ENCODE measurements at regions not wholly inside any gene's neighbourhood (a gene's known extent, or its start where the extent isn't known, plus 50 kb on each side); places are given as distances from the start of the nearest gene placed in this dataset.
"Not testable (repeated sequence)": the region's sequence is repeated elsewhere in the genome, so short reads cannot be mapped to it uniquely, and the experiment has no call there.

- no peak overlapping the region for H3K4me2 ChIP-seq (ENCODE audit: insufficient read depth, low read length, poor library complexity, severe bottlenecking)
- H2BK15ac ChIP-seq (ENCODE audit: low read length), result no peak overlapping the region
- H3K27ac ChIP-seq (replicated peaks; ENCODE audit: low read length), result no peak overlapping the region
- no peaks in the 10 kb centered on the region for H3K9me3 ChIP-seq (replicated peaks in 1 of 2; ENCODE audit: control insufficient read depth in 2 of 2, insufficient read depth in 1 of 2, low read depth in 1 of 2, low read length in 2 of 2)
- H4K91ac ChIP-seq (ENCODE audit: low read depth, low read length, poor library complexity), result no peak overlapping the region
- DNase-seq (ENCODE audit: low spot score), result no peak
- H3K4me1 ChIP-seq (ENCODE audit: control insufficient read depth in 2 of 2, insufficient read depth in 1 of 2, low read depth in 1 of 2, low read length in 2 of 2), result no peaks in the 10 kb centered on the region
- H2BK120ac ChIP-seq (ENCODE audit: low read depth, low read length), result no peak overlapping the region
- no peak overlapping the region for H2BK12ac ChIP-seq (ENCODE audit: low read length)
- no peak overlapping the region for H2AFZ ChIP-seq (ENCODE audit: low read length)
- H2BK5ac ChIP-seq (ENCODE audit: low read length), result no peak overlapping the region
- no CpG with 5 or more reads among the region's 3 CpGs for WGBS, 2 donors (ENCODE audit: extremely low coverage in 2 of 2, insufficient read length in 2 of 2, insufficient replicate concordance in 1 of 2)
- H3K18ac ChIP-seq (ENCODE audit: low read length), result no peak overlapping the region
- H3K27me3 ChIP-seq (ENCODE audit: control insufficient read depth in 3 of 3, insufficient read depth in 3 of 3, low read depth in 1 of 3, low read length in 3 of 3), result no peaks in the 10 kb centered on the region
- H3K79me1 ChIP-seq (ENCODE audit: low read depth, low read length), result no peaks in the 10 kb centered on the region
- no peak overlapping the region for H3K9ac ChIP-seq (ENCODE audit: low read depth, low read length, poor library complexity)
- no peak overlapping the region for H3K4me3 ChIP-seq (ENCODE audit: low read length in 2 of 2)
- no peak overlapping the region for H4K8ac ChIP-seq (ENCODE audit: low read depth, low read length)
- H3K4ac ChIP-seq (ENCODE audit: low read length), result no peak overlapping the region
- no peak overlapping the region for H3K23ac ChIP-seq (ENCODE audit: low read depth, low read length, poor library complexity)
- H3K36me3 ChIP-seq (replicated peaks in 1 of 2; ENCODE audit: control insufficient read depth in 2 of 2, insufficient read depth in 2 of 2, low read length in 2 of 2), result no peaks in the 10 kb centered on the region
- no peak overlapping the region for H2AK5ac ChIP-seq (ENCODE audit: low read depth, low read length)
- no peak overlapping the region for H3K14ac ChIP-seq (ENCODE audit: low read length)
These were observed 341.7 kb upstream of the UBE2E2 start for GRCh38 chr3:22861426-22861825.

GRCh38 chr3:22862111-22862510 lies 341.0 kb upstream of the UBE2E2 start:
- no peak overlapping the region for H2BK120ac ChIP-seq (ENCODE audit: low read depth, low read length)

GRCh38 chr3:22882834-22883233 lies 320.3 kb upstream of the UBE2E2 start:
- H3K18ac ChIP-seq (ENCODE audit: low read length); H3K4me3 ChIP-seq (ENCODE audit: low read length in 2 of 2); H3K4ac ChIP-seq (ENCODE audit: low read length); DNase-seq (ENCODE audit: low spot score); H3K9me3 ChIP-seq (replicated peaks in 1 of 2; ENCODE audit: control insufficient read depth in 2 of 2, insufficient read depth in 1 of 2, low read depth in 1 of 2, low read length in 2 of 2); H3K14ac ChIP-seq (ENCODE audit: low read length); H2BK15ac ChIP-seq (ENCODE audit: low read length); H3K27me3 ChIP-seq (ENCODE audit: control insufficient read depth in 3 of 3, insufficient read depth in 3 of 3, low read depth in 1 of 3, low read length in 3 of 3); H3K79me1 ChIP-seq (ENCODE audit: low read depth, low read length); H3K36me3 ChIP-seq (replicated peaks in 1 of 2; ENCODE audit: control insufficient read depth in 2 of 2, insufficient read depth in 2 of 2, low read length in 2 of 2); H2BK120ac ChIP-seq (ENCODE audit: low read depth, low read length); H3K9ac ChIP-seq (ENCODE audit: low read depth, low read length, poor library complexity); H2BK5ac ChIP-seq (ENCODE audit: low read length); H3K27ac ChIP-seq (replicated peaks; ENCODE audit: low read length); H3K23ac ChIP-seq (ENCODE audit: low read depth, low read length, poor library complexity); H2AFZ ChIP-seq (ENCODE audit: low read length); H3K4me1 ChIP-seq (ENCODE audit: control insufficient read depth in 2 of 2, insufficient read depth in 1 of 2, low read depth in 1 of 2, low read length in 2 of 2); H3K4me2 ChIP-seq (ENCODE audit: insufficient read depth, low read length, poor library complexity, severe bottlenecking); H2AK5ac ChIP-seq (ENCODE audit: low read depth, low read length); H2BK12ac ChIP-seq (ENCODE audit: low read length); H4K8ac ChIP-seq (ENCODE audit: low read depth, low read length); H4K91ac ChIP-seq (ENCODE audit: low read depth, low read length, poor library complexity): not testable (repeated sequence)
- no CpG with 5 or more reads among the region's 2 CpGs for WGBS, 2 donors (ENCODE audit: extremely low coverage in 2 of 2, insufficient read length in 2 of 2, insufficient replicate concordance in 1 of 2)

More at GRCh38 chr3:22862111-22862510, 341.0 kb upstream of the UBE2E2 start:
- Histone ChIP-seq H3K9ac (ENCODE audit: low read depth, low read length, poor library complexity) (no peak overlapping the region), H3K9me3 (replicated peaks in 1 of 2; ENCODE audit: control insufficient read depth in 2 of 2, insufficient read depth in 1 of 2, low read depth in 1 of 2, low read length in 2 of 2) (no peaks in the 10 kb centered on the region), H3K27ac (replicated peaks; ENCODE audit: low read length) (no peak overlapping the region), H3K18ac (ENCODE audit: low read length) (no peak overlapping the region), H2BK5ac (ENCODE audit: low read length) (no peak overlapping the region), H3K14ac (ENCODE audit: low read length) (no peak overlapping the region), H3K4me2 (ENCODE audit: insufficient read depth, low read length, poor library complexity, severe bottlenecking) (no peak overlapping the region), H4K91ac (ENCODE audit: low read depth, low read length, poor library complexity) (no peak overlapping the region), H3K36me3 (replicated peaks in 1 of 2; ENCODE audit: control insufficient read depth in 2 of 2, insufficient read depth in 2 of 2, low read length in 2 of 2) (no peaks in the 10 kb centered on the region), H3K79me1 (ENCODE audit: low read depth, low read length) (no peaks in the 10 kb centered on the region), H4K8ac (ENCODE audit: low read depth, low read length) (no peak overlapping the region), H3K4me3 (ENCODE audit: low read length in 2 of 2) (no peak overlapping the region), H2AK5ac (ENCODE audit: low read depth, low read length) (no peak overlapping the region), H2BK12ac (ENCODE audit: low read length) (no peak overlapping the region), H3K4ac (ENCODE audit: low read length) (no peak overlapping the region), H3K27me3 (ENCODE audit: control insufficient read depth in 3 of 3, insufficient read depth in 3 of 3, low read depth in 1 of 3, low read length in 3 of 3) (no peaks in the 10 kb centered on the region), H2BK15ac (ENCODE audit: low read length) (no peak overlapping the region), H2AFZ (ENCODE audit: low read length) (no peak overlapping the region), H3K23ac (ENCODE audit: low read depth, low read length, poor library complexity) (no peak overlapping the region), H3K4me1 (ENCODE audit: control insufficient read depth in 2 of 2, insufficient read depth in 1 of 2, low read depth in 1 of 2, low read length in 2 of 2) (no peaks in the 10 kb centered on the region)
- no CpG with 5 or more reads among the region's 5 CpGs for WGBS, 2 donors (ENCODE audit: extremely low coverage in 2 of 2, insufficient read length in 2 of 2, insufficient replicate concordance in 1 of 2)
- DNase-seq (ENCODE audit: low spot score), result no peak

GRCh38 chr3:22885039-22885438 lies 318.1 kb upstream of the UBE2E2 start:
- Histone ChIP-seq H3K4me3 (ENCODE audit: low read length in 2 of 2) (no peak overlapping the region), H2BK120ac (ENCODE audit: low read depth, low read length) (no peak overlapping the region), H3K27ac (replicated peaks; ENCODE audit: low read length) (no peak overlapping the region), H3K23ac (ENCODE audit: low read depth, low read length, poor library complexity) (no peak overlapping the region), H2BK12ac (ENCODE audit: low read length) (no peak overlapping the region), H3K18ac (ENCODE audit: low read length) (no peak overlapping the region), H3K9ac (ENCODE audit: low read depth, low read length, poor library complexity) (no peak overlapping the region), H3K36me3 (replicated peaks in 1 of 2; ENCODE audit: control insufficient read depth in 2 of 2, insufficient read depth in 2 of 2, low read length in 2 of 2) (no peaks in the 10 kb centered on the region), H3K4ac (ENCODE audit: low read length) (no peak overlapping the region), H2AFZ (ENCODE audit: low read length) (no peak overlapping the region), H3K79me1 (ENCODE audit: low read depth, low read length) (no peaks in the 10 kb centered on the region), H4K8ac (ENCODE audit: low read depth, low read length) (no peak overlapping the region), H3K4me2 (ENCODE audit: insufficient read depth, low read length, poor library complexity, severe bottlenecking) (no peak overlapping the region), H3K9me3 (replicated peaks in 1 of 2; ENCODE audit: control insufficient read depth in 2 of 2, insufficient read depth in 1 of 2, low read depth in 1 of 2, low read length in 2 of 2) (no peaks in the 10 kb centered on the region), H2BK15ac (ENCODE audit: low read length) (no peak overlapping the region), H2BK5ac (ENCODE audit: low read length) (no peak overlapping the region), H4K91ac (ENCODE audit: low read depth, low read length, poor library complexity) (no peak overlapping the region), H3K4me1 (ENCODE audit: control insufficient read depth in 2 of 2, insufficient read depth in 1 of 2, low read depth in 1 of 2, low read length in 2 of 2) (no peaks in the 10 kb centered on the region), H3K27me3 (ENCODE audit: control insufficient read depth in 3 of 3, insufficient read depth in 3 of 3, low read depth in 1 of 3, low read length in 3 of 3) (no peaks in the 10 kb centered on the region), H2AK5ac (ENCODE audit: low read depth, low read length) (no peak overlapping the region), H3K14ac (ENCODE audit: low read length) (no peak overlapping the region)
- DNase-seq (ENCODE audit: low spot score), result no peak
